Stimulated activated CD4-positive, alpha-beta T cell treated with anti-CD3 and anti-CD28 coated beads, TNF-alpha, amount 100 ng/mL, for 24 hours (primary cell): ENCODE measurements at regions not wholly inside any gene's neighbourhood (a gene's known extent, or its start where the extent isn't known, plus 50 kb on each side); places are given as distances from the start of the nearest gene placed in this dataset.

Source experiments
- DNase-seq, 3 experiments: peaks; one replicate each; pipeline ENCODE4 v3.0.0-alpha.2; 2020; ENCODE audit warnings: low read depth in 3 of 3

- DNase-seq = no peak
These were observed 78.6 kb downstream of the ZIC5 start for GRCh38 chr13:99892866-99893504.

DNA sequence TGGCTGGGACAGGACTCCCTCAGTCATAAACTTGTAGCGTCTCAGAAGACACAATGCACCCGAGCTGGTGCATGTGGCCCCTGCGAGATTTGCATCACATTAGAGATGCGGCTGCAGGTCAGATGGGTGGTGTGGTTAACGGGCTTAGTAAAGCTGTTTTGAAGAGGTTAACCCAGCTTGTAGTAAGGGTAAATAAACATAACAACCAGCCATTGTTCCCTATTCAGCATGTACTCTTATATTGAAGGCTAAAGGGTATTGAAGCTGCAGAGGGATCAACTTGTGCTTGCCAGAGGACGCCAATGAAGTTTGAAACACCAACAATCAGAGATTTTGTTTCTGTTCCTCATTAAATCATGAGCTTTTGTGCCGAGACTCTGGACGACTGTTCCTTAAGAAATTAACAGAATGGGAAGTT, 79.4 kb downstream of the ZIC5 start:
- no peak for DNase-seq

DNA sequence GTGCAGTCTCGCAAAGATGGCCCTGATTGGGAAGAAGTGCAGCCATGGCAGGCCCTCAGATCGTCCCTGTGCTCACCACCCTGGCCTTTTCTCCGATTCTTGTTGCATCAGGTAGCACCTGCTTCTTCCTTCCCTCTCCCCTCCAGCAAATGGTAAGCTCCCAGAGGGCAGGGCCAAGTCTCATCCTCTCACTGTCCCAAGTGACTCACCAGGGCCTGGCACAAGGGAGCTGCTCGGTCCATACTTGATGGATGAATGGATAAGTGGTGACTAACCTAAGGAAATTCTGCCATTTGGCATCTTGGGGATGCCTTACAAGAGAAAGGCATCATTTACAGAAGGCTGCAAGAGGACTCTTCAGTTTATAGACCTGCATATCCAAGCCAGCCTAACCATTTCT, 84.9 kb downstream of the ZIC5 start:
- DNase-seq = no peak

GRCh38 chr13:99884913-99885312, 86.7 kb downstream of the ZIC5 start:
- DNase-seq = no peak

GRCh38 chr13:99883805-99884204, 87.8 kb downstream of the ZIC5 start:
- DNase-seq = no peak

- DNase-seq = no peak
These were observed 92.5 kb downstream of the ZIC5 start for GRCh38 chr13:99878921-99879610.

- DNase-seq = no peak
These were observed 94.9 kb downstream of the ZIC5 start for GRCh38 chr13:99876651-99877050.

- no peak for DNase-seq
These were observed 96.2 kb downstream of the ZIC5 start for GRCh38 chr13:99875391-99875790.

DNA sequence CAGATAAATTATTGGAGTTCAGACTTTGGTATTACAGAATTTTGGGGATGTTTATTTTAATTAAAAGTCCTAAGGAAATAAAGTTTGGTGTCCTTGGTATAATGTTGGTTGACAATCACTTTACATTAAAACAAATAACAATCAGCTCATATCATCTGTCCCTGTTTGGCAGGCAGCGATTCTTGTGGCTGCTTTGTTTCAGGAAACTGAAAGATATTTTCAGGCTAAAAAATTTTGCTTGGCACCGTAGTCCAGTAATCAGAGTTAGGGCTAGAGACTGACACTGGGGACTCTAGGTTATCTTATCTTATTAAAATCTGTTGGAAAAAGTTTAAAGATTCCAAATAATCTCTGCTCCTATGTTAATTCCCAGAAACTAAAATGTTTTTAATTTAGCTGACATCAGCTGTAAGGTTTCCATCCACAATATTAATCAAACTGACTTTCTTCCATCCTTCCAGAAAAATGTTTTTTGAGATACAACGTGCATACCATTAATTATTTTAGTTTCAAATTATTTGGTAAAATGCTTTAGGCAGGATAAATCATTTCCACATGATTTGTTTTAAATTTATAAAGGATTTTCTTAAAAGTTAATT, 97.6 kb downstream of the ZIC5 start:
- DNase-seq = no peak

- no peak for DNase-seq
These were observed 98.4 kb downstream of the ZIC5 start for GRCh38 chr13:99873141-99873540.

GRCh38 chr13:99871249-99871898, 100.2 kb downstream of the ZIC5 start:
- DNase-seq = no peak

DNA sequence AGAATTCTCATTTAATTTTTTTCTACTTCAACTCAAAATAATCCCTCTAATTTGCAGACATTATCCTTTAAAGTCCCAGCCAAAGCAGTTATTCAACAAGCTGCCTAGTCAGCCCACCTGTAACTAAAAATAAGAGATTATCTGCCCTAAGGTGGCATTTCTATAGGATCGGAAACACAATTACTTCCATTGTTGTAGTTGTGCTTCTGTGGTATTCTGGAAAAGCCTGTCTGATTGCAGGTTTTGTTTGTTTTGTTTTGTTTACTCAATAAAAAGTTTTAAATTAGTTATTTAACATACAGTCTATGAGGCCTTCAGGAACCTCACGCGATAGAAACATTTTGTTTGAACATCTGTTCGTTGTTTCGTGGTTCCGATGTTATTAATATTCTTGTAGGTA, 101.0 kb downstream of the ZIC5 start:
- DNase-seq = no peak

GRCh38 chr13:99869830-99870229, 101.7 kb downstream of the ZIC5 start:
- DNase-seq = no peak

DNA sequence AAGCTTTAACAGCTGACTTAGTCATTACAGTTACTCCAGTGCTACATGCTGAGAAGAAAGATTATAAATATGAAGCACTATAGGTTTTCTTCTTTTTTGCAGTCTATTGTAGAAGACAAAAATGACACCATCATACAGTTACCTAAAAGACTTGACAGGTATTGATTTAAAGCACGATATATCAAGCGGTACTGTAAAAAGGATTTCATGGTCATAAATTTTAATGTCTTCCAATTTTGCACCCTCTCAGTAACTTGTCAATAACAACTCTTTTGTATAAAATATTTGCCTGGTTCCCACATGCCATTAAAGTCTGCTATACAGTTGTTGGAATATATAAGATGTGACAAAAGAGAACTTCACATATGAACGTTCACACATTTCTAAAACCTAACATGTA, 102.8 kb downstream of the ZIC5 start:
- no peak for DNase-seq

- DNase-seq = no peak
These were observed 103.9 kb downstream of the ZIC5 start for GRCh38 chr13:99867535-99868257.

DNA sequence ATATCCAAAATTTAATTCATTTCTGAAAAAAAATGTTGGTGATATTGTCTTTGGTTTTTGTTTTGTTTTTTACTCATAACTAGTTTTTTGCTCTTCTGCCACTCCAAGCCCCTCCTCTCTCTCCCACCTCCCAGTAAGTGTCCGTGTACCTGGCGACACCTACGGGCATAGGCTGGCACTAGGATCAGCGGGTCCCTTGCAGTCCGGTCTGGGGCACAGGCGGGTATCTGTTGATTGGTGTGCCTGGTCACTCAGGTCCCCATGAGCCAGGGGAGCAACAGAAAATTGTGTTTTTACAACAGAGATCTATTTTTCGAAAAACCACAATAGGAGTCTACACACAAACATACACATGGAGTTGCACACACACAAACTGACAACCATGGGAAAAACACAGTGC, 104.8 kb downstream of the ZIC5 start:
- no peak for DNase-seq

- DNase-seq = no peak
These were observed 106.1 kb downstream of the ZIC5 start for GRCh38 chr13:99865420-99865930.

- no peak for DNase-seq
These were observed 107.0 kb downstream of the ZIC5 start for GRCh38 chr13:99864627-99864990.

DNA sequence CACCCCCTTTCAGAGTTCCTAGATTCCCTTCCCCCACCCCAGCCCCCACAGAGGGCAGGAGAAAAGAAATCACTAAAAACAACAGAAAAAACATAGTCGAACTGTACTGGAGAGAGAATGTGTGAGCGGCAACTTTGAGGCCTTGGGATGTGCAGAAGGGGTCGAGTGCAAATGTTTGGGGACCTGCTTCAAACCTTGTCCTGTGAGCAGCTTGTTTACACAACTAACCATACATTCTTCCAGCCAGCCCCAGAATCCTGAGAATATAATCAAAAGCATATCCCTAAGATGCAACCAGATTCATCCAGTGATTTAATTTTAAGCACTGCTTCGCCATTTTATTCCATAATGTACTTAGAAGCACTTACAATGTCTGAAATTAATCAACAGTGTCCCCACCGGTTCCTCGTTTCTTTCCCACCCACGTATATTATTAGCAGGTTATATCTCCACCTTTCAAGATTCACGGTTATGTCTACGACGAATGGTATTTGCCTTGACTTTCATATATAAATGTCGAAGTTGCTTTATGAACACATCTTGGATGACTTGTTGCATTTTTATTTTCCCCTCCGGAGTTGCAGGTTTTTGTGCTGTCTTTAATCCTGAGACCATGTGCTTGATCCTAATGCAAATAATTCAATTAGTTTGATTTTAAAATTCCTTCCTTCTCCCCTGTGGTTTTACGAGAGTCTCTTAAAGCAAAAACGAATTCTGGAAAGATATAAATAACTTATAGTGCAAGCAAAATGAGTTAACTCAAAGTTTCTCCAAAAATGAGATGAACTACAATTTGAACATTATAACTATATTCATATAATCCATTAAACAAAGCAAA, 107.6 kb downstream of the ZIC5 start:
- DNase-seq = no peak

- DNase-seq = no peak
These were observed 109.3 kb downstream of the ZIC5 start for GRCh38 chr13:99862244-99862643.

GRCh38 chr13:99861771-99862170, 109.8 kb downstream of the ZIC5 start:
- no peak for DNase-seq
